IMR-90 (cell line): ENCODE measurements at regions not wholly inside any gene's neighbourhood (a gene's known extent, or its start where the extent isn't known, plus 50 kb on each side); places are given as distances from the start of the nearest gene placed in this dataset.

Source experiments
- ATAC-seq: fragments of 200-7000 bp; cut with Tn5 transposase; 2 replicates; pipeline ENCODE4 v1.9.1; 2020; ENCODE audit warnings: low read depth, mild to moderate bottlenecking, moderate library complexity
- BruUV-seq: library from RNA; stranded (reverse); fragments of 400-500 nt; replicated peaks from 2 replicates; lab custom pipeline; 2021; lab: Mats Ljungman, UMichigan
- CTCF ChIA-PET: fragments of 300-600 bp; formaldehyde crosslinking; extraction: SDS; loops from one replicate; lab custom pipeline; 2021; ENCODE audit warnings: antibody characterized with exemption; lab: Yijun Ruan, JAX
- POLR2A ChIA-PET: fragments of 300-600 bp; sonication (Branson Sonifier 250); formaldehyde crosslinking; loops from one replicate; lab custom pipeline; 2022; ENCODE audit warnings: antibody characterized with exemption; ENCODE audit not compliant: unreplicated experiment; lab: Charles Lee
- DNase-seq: peaks from one replicate; pipeline ENCODE4 v3.0.0; 2013
- H2AFZ ChIP-seq: replicated peaks from 2 replicates; pipeline ENCODE3; 2013; ENCODE audit warnings: low read length, mild to moderate bottlenecking; ENCODE audit not compliant: poor library complexity
- H2AK5ac ChIP-seq: 2 replicates; pipeline ENCODE4 v1.6.1; 2013; ENCODE audit warnings: low read depth, low read length, inconsistent platforms
- H2AK9ac ChIP-seq: replicated peaks from 2 replicates; pipeline ENCODE3; 2013; ENCODE audit warnings: mild to moderate bottlenecking, low read depth, low read length, moderate library complexity; ENCODE audit not compliant: poor library complexity
- H2BK120ac ChIP-seq: 2 replicates; pipeline ENCODE4 v1.6.1; 2013; ENCODE audit warnings: low read depth, low read length, inconsistent platforms
- H2BK15ac ChIP-seq: 3 replicates; pipeline ENCODE4 v1.6.1; 2013; ENCODE audit warnings: low read depth, low read length, inconsistent platforms
- H2BK20ac ChIP-seq: 2 replicates; pipeline ENCODE4 v1.6.1; 2013; ENCODE audit warnings: low read depth, mild to moderate bottlenecking, inconsistent platforms, low read length, moderate library complexity
- H2BK5ac ChIP-seq: 2 replicates; pipeline ENCODE4 v1.6.1; 2013; ENCODE audit warnings: mild to moderate bottlenecking, low read depth, low read length, inconsistent platforms; ENCODE audit not compliant: poor library complexity, severe bottlenecking
- H3K14ac ChIP-seq: replicated peaks from 2 replicates; pipeline ENCODE4 v1.6.1; 2013; ENCODE audit warnings: low read depth, low read length, inconsistent platforms
- H3K18ac ChIP-seq: 2 replicates; pipeline ENCODE4 v1.6.1; 2013; ENCODE audit warnings: low read depth, low read length, control low read depth
- H3K23ac ChIP-seq: 2 replicates; pipeline ENCODE4 v1.6.1; 2013; ENCODE audit warnings: low read depth, low read length, inconsistent platforms
- H3K27ac ChIP-seq: 2 replicates; pipeline ENCODE4 v1.5.1; 2013; ENCODE audit warnings: mild to moderate bottlenecking, control low read depth, low read length; ENCODE audit not compliant: insufficient read depth
- H3K27me3 ChIP-seq: 2 replicates; pipeline ENCODE4 v1.6.1; 2013; ENCODE audit warnings: low read length; ENCODE audit not compliant: control insufficient read depth, insufficient read depth
- H3K36me3 ChIP-seq: 2 replicates; pipeline ENCODE4 v1.6.1; 2013; ENCODE audit warnings: low read length, mixed read lengths; ENCODE audit not compliant: control insufficient read depth, insufficient read depth
- H3K4ac ChIP-seq: 2 replicates; pipeline ENCODE4 v1.6.1; 2013; ENCODE audit warnings: low read depth, low read length, inconsistent platforms
- H3K4me1 ChIP-seq: 2 replicates; pipeline ENCODE4 v1.6.1; 2013; ENCODE audit warnings: low read length, mixed read lengths; ENCODE audit not compliant: control insufficient read depth, insufficient read depth
- H3K4me2 ChIP-seq: 2 replicates; pipeline ENCODE4 v1.6.1; 2013; ENCODE audit warnings: low read depth, mild to moderate bottlenecking, control low read depth, low read length, moderate library complexity
- H3K4me3 ChIP-seq: 2 replicates; pipeline ENCODE4 v1.5.1; 2013; ENCODE audit warnings: low read depth, mild to moderate bottlenecking, control low read depth, low read length, moderate library complexity; ENCODE audit not compliant: insufficient read depth
- H3K56ac ChIP-seq: 2 replicates; pipeline ENCODE4 v1.6.1; 2013; ENCODE audit warnings: low read length, inconsistent platforms; ENCODE audit not compliant: insufficient read depth; ENCODE audit errors: extremely low read depth
- H3K79me1 ChIP-seq, 2 experiments: 2 replicates each; pipeline ENCODE4 v1.6.1; 2013; ENCODE audit warnings: low read length in 2 of 2, inconsistent platforms in 1 of 2, low read depth in 1 of 2
- H3K9ac ChIP-seq: 2 replicates; pipeline ENCODE4 v1.6.1; 2013; ENCODE audit warnings: low read depth, low read length, control low read depth
- H3K9me1 ChIP-seq: 2 replicates; pipeline ENCODE4 v1.6.1; 2013; ENCODE audit warnings: low read length, inconsistent platforms; ENCODE audit not compliant: insufficient read depth
- H3K9me3 ChIP-seq: 2 replicates; pipeline ENCODE4 v1.6.1; 2013; ENCODE audit warnings: low read length; ENCODE audit not compliant: control insufficient read depth, insufficient read depth
- H4K20me1 ChIP-seq: 2 replicates; pipeline ENCODE4 v1.6.1; 2013; ENCODE audit warnings: low read length, inconsistent platforms; ENCODE audit not compliant: insufficient read depth
- H4K5ac ChIP-seq: 2 replicates; pipeline ENCODE4 v1.6.1; 2013; ENCODE audit warnings: mild to moderate bottlenecking, low read depth, low read length, control low read depth
- H4K8ac ChIP-seq, 2 experiments: 2 replicates each; pipeline ENCODE4 v1.6.1; 2013; ENCODE audit warnings: low read depth in 2 of 2, low read length in 2 of 2, control low read depth in 1 of 2, inconsistent platforms in 1 of 2
- H4K91ac ChIP-seq: 2 replicates; pipeline ENCODE4 v1.6.1; 2013; ENCODE audit warnings: low read depth, low read length, inconsistent platforms; ENCODE audit not compliant: insufficient read depth
- CHD1 ChIP-seq: IDR thresholded peaks from 2 replicates; pipeline ENCODE4 v1.6.1; 2012; ENCODE audit warnings: low read depth, low read length, improper control_type of control experiment
- NFE2L2 ChIP-seq: fragments of 150-350 bp; IDR thresholded peaks from 2 replicates; pipeline ENCODE4 v1.6.1; 2016; ENCODE audit warnings: low read depth, mild to moderate bottlenecking, low read length
- RAD21 ChIP-seq: IDR thresholded peaks from 2 replicates; pipeline ENCODE4 v1.6.1; 2012; ENCODE audit warnings: low read length, improper control_type of control experiment
- USF2 ChIP-seq: fragments of 150-350 bp; IDR thresholded peaks from 2 replicates; pipeline ENCODE4 v1.6.1; 2017; ENCODE audit warnings: mild to moderate bottlenecking, antibody characterized with exemption, low read length, low read depth
- WGBS, 2 experiments: methylation state at CpG; one replicate each; pipeline versions ENCODE4 v1.1.5 to v1.1.7; 2013; ENCODE audit warnings: missing lambda C conversion rate in 2 of 2; ENCODE audit not compliant: insufficient read length in 1 of 2; ENCODE audit errors: extremely low coverage in 2 of 2; 5-methylcytosine and 5-hydroxymethylcytosine counted together
- dilution Hi-C: fragments of 300-500 bp; cut with HindIII; formaldehyde crosslinking; loops from one replicate; pipeline ENCODE4 v1.14.3; 2018; ENCODE audit warnings: low sequenced_read_pairs; ENCODE audit not compliant: unreplicated experiment
- in situ Hi-C: fragments of 300-500 bp; cut with MboI; formaldehyde crosslinking; loops from 3 replicates; pipeline ENCODE4 v1.14.3; 2019; ENCODE audit warnings: low sequenced_read_pairs, inconsistent platforms, mixed read lengths
- intact Hi-C: fragments of 100-400 bp; cut with micrococcal nuclease; formaldehyde crosslinking; loops from 2 replicates; pipeline ENCODE4 v1.10.0; 2022

GRCh38 chr3:28788571-28788970, 439.9 kb upstream of the AZI2 start:
- no peak overlapping the region for H2AK5ac ChIP-seq
- no peak overlapping the region for H2AFZ ChIP-seq
- no peak overlapping the region for H3K23ac ChIP-seq
- no peak overlapping the region for H3K56ac ChIP-seq
- BruUV-seq = no TSS peak
- H3K4me2 ChIP-seq = no peak overlapping the region
- no peaks in the 10 kb centered on the region for H3K36me3 ChIP-seq
- no peak overlapping the region for H2BK5ac ChIP-seq
- DNase-seq (no peak), ATAC-seq (no peak)
- H2BK120ac ChIP-seq = no peak overlapping the region
- H2BK20ac ChIP-seq = no peak overlapping the region
- H4K5ac ChIP-seq = no peak overlapping the region
- no peak overlapping the region for H3K4me3 ChIP-seq
- H3K27ac ChIP-seq = no peak overlapping the region
- POLR2A ChIA-PET = no interaction called here
- intact Hi-C loops (no loop called here), dilution Hi-C loops (no loop called here), in situ Hi-C loops (no loop called here)
- TF ChIP-seq NFE2L2 (no peak), CHD1 (no peak), USF2 (no peak), RAD21 (no peak)
- no peaks in the 10 kb centered on the region for H3K79me1 ChIP-seq
- H3K9ac ChIP-seq = no peak overlapping the region
- H3K4ac ChIP-seq = no peak overlapping the region
- no peaks in the 10 kb centered on the region for H3K9me1 ChIP-seq
- H3K18ac ChIP-seq = no peak overlapping the region
- no peaks in the 10 kb centered on the region for H3K27me3 ChIP-seq
- no peak overlapping the region for H3K14ac ChIP-seq
- no peak overlapping the region for H4K91ac ChIP-seq
- H2BK15ac ChIP-seq = no peak overlapping the region
- CTCF ChIA-PET = interaction anchor here (0.7 kb wide), 1 partner anchor 53 kb away, joined by 5 read pairs; no protein-coding TSS in a partner anchor
- H4K20me1 ChIP-seq = no peaks in the 10 kb centered on the region
- no peak overlapping the region for H4K8ac ChIP-seq
- H3K4me1 ChIP-seq = no peaks in the 10 kb centered on the region
- H3K9me3 ChIP-seq = no peaks in the 10 kb centered on the region
- no peak overlapping the region for H2AK9ac ChIP-seq
- WGBS, 2 experiments = no CpG with 5 or more reads among the region's 1 CpG
